ENCODE measurements at regions not wholly inside any gene's neighbourhood (a gene's known extent, or its start where the extent isn't known, plus 50 kb on each side); places are given as distances from the start of the nearest gene placed in this dataset.

GRCh38 chr16:73617738-73618137 lies 569.8 kb upstream of the ZFHX3 start:
- ATAC-seq (no peak), DNase-seq (no peak)
- TF ChIP-seq CTCF (IDR thresholded peaks at IDR 0.05), result no peak
- Histone ChIP-seq H3K36me3 (ENCODE audit: low read depth) (no peaks in the 10 kb centered on the region), H3K4me3 (no peak overlapping the region), H3K9me3 (no peaks in the 10 kb centered on the region), H3K4me1 (ENCODE audit: low read depth) (no peaks in the 10 kb centered on the region)
- intact Hi-C loops (cut with DNase I, micrococcal nuclease), result no loop called here

- DNase-seq (no peak), ATAC-seq (no peak)
- Histone ChIP-seq H3K36me3 (ENCODE audit: low read depth) (no peaks in the 10 kb centered on the region), H3K9me3 (no peaks in the 10 kb centered on the region), H3K4me3 (no peak overlapping the region), H3K4me1 (ENCODE audit: low read depth) (no peaks in the 10 kb centered on the region)
- TF ChIP-seq CTCF (IDR thresholded peaks at IDR 0.05), result no peak
- intact Hi-C loops (cut with DNase I, micrococcal nuclease), result no loop called here
Measured at GRCh38 chr16:73616770-73617169, 568.8 kb upstream of the ZFHX3 start.

GRCh38 chr16:73616166-73616753 lies 568.3 kb upstream of the ZFHX3 start:
- H3K9me3 ChIP-seq, result no peaks in the 10 kb centered on the region
- intact Hi-C loops (cut with DNase I, micrococcal nuclease), result no loop called here
- H3K36me3 ChIP-seq (ENCODE audit: low read depth), result no peaks in the 10 kb centered on the region
- no peak overlapping the region for H3K4me3 ChIP-seq
- no peaks in the 10 kb centered on the region for H3K4me1 ChIP-seq (ENCODE audit: low read depth)
- no peak for TF ChIP-seq CTCF (IDR thresholded peaks at IDR 0.05)
- ATAC-seq (no peak), DNase-seq (no peak)

GRCh38 chr16:73615071-73615940 lies 567.4 kb upstream of the ZFHX3 start:
- ATAC-seq (no peak), DNase-seq (no peak)
- H3K36me3 ChIP-seq (ENCODE audit: low read depth), result no peaks in the 10 kb centered on the region
- no peaks in the 10 kb centered on the region for H3K9me3 ChIP-seq
- no peaks in the 10 kb centered on the region for H3K4me1 ChIP-seq (ENCODE audit: low read depth)
- intact Hi-C loops (cut with DNase I, micrococcal nuclease), result no loop called here
- no peak for TF ChIP-seq CTCF (IDR thresholded peaks at IDR 0.05)
- no peak overlapping the region for H3K4me3 ChIP-seq

- no peaks in the 10 kb centered on the region for H3K4me1 ChIP-seq (ENCODE audit: low read depth)
- no peaks in the 10 kb centered on the region for H3K9me3 ChIP-seq
- H3K4me3 ChIP-seq, result no peak overlapping the region
- H3K36me3 ChIP-seq (ENCODE audit: low read depth), result no peaks in the 10 kb centered on the region
- no peak for ATAC-seq
- DNase-seq, result no peak
- no peak for TF ChIP-seq CTCF (IDR thresholded peaks at IDR 0.05)
- intact Hi-C loops (cut with DNase I, micrococcal nuclease), result no loop called here
Measured at GRCh38 chr16:73614131-73614530, 566.2 kb upstream of the ZFHX3 start.
